Astrocyte (in vitro differentiated cells and primary cell): ENCODE measurements at regions not wholly inside any gene's neighbourhood (a gene's known extent, or its start where the extent isn't known, plus 50 kb on each side); places are given as distances from the start of the nearest gene placed in this dataset.

Experiments used
- DNase-seq: peaks from one replicate; pipeline ENCODE4 v3.0.0-alpha.2; 2010; ENCODE audit warnings: low read depth
- FAIRE-seq: peaks from 2 replicates; lab custom pipeline; 2011; peaks lifted over from hg19 to GRCh38; lab: Jason Lieb, UNC
- H2AFZ ChIP-seq: 2 replicates; pipeline ENCODE4 v1.6.0; 2012; ENCODE audit warnings: low read depth, low read length, inconsistent platforms
- H3K27ac ChIP-seq: 2 replicates; pipeline ENCODE4 v1.5.1; 2011; ENCODE audit warnings: low read depth, low read length, inconsistent platforms
- H3K27me3 ChIP-seq: 2 replicates; pipeline ENCODE4 v1.6.0; 2011; ENCODE audit warnings: low read length, inconsistent platforms; ENCODE audit not compliant: insufficient read depth
- H3K36me3 ChIP-seq: 2 replicates; pipeline ENCODE4 v1.5.1; 2011; ENCODE audit warnings: low read length, inconsistent platforms; ENCODE audit not compliant: insufficient read depth
- H3K4me1 ChIP-seq: 2 replicates; pipeline ENCODE4 v1.5.1; 2011; ENCODE audit warnings: low read length, inconsistent platforms; ENCODE audit not compliant: insufficient read depth
- H3K4me2 ChIP-seq: 2 replicates; pipeline ENCODE4 v1.6.0; 2012; ENCODE audit warnings: low read length, inconsistent platforms
- H3K4me3 ChIP-seq: 2 replicates; pipeline ENCODE4 v1.5.1; 2011; ENCODE audit warnings: low read depth, mild to moderate bottlenecking, low read length, inconsistent platforms; ENCODE audit not compliant: insufficient read depth
- H3K79me2 ChIP-seq: 2 replicates; pipeline ENCODE4 v1.6.0; 2012; ENCODE audit warnings: mild to moderate bottlenecking, low read length, inconsistent platforms; ENCODE audit not compliant: insufficient read depth
- H3K9ac ChIP-seq: 2 replicates; pipeline ENCODE4 v1.6.0; 2012; ENCODE audit warnings: mild to moderate bottlenecking, low read length, inconsistent platforms
- H3K9me3 ChIP-seq: 2 replicates; pipeline ENCODE4 v1.5.1; 2012; ENCODE audit warnings: low read depth, mild to moderate bottlenecking, low read length, inconsistent platforms; ENCODE audit not compliant: insufficient read depth
- H4K20me1 ChIP-seq: 2 replicates; pipeline ENCODE4 v1.6.0; 2012; ENCODE audit warnings: low read length, inconsistent platforms; ENCODE audit not compliant: insufficient read depth
- H3K27ac Mint-ChIP-seq: one replicate; pipeline ENCODE4 v1.8.0; 2021; ENCODE audit warnings: mild to moderate bottlenecking, mixed read lengths; ENCODE audit not compliant: unreplicated experiment
- H3K27me3 Mint-ChIP-seq: one replicate; pipeline ENCODE4 v1.8.0; 2021; ENCODE audit warnings: low read depth, mixed read lengths; ENCODE audit not compliant: unreplicated experiment
- H3K36me3 Mint-ChIP-seq: one replicate; pipeline ENCODE4 v1.8.0; 2021; ENCODE audit warnings: low read depth, mixed read lengths; ENCODE audit not compliant: unreplicated experiment
- H3K4me1 Mint-ChIP-seq: one replicate; pipeline ENCODE4 v1.8.0; 2021; ENCODE audit warnings: low read depth, mixed read lengths; ENCODE audit not compliant: unreplicated experiment
- H3K4me3 Mint-ChIP-seq: one replicate; pipeline ENCODE4 v1.8.0; 2021; ENCODE audit warnings: mild to moderate bottlenecking, moderate library complexity, mixed read lengths; ENCODE audit not compliant: unreplicated experiment
- H3K9me3 Mint-ChIP-seq: one replicate; pipeline ENCODE4 v1.8.0; 2021; ENCODE audit warnings: mild to moderate bottlenecking, mixed read lengths; ENCODE audit not compliant: unreplicated experiment
- CTCF ChIP-seq: IDR thresholded peaks from 2 replicates; pipeline ENCODE4 v1.5.1; 2011; ENCODE audit warnings: low read depth, mild to moderate bottlenecking, inconsistent platforms, low read length, moderate library complexity; ENCODE audit not compliant: insufficient read depth
- EZH2 ChIP-seq: IDR thresholded peaks from 2 replicates; pipeline ENCODE4 v1.6.1; 2012; ENCODE audit warnings: mild to moderate bottlenecking, low read length, inconsistent platforms; ENCODE audit not compliant: insufficient read depth

- no peaks in the 10 kb centered on the region for H3K36me3 ChIP-seq
- H3K27ac Mint-ChIP-seq, result peak overlapping the region; percentile 92
Observed at GRCh38 chr1:218585511-218586184, 240.5 kb downstream of the TGFB2 start.

GRCh38 chr1:218587900-218588299, 242.8 kb downstream of the TGFB2 start:
- Histone ChIP-seq H3K27ac (no peak overlapping the region), H3K9me3 (no peaks in the 10 kb centered on the region), H3K27me3 (no peaks in the 10 kb centered on the region), H3K4me2 (no peak overlapping the region), H3K4me3 (no peak overlapping the region), H3K36me3 (no peaks in the 10 kb centered on the region), H3K79me2 (no peaks in the 10 kb centered on the region), H3K4me1 (peaks cover 38% of the 10 kb centered on the region), H4K20me1 (no peaks in the 10 kb centered on the region), H3K9ac (no peak overlapping the region), H2AFZ (no peak overlapping the region)
- Mint-ChIP-seq H3K4me3 (no peak overlapping the region), H3K27ac (peak overlapping the region; percentile 55), H3K9me3 (peaks cover 5% of the 10 kb centered on the region), H3K4me1 (peaks cover 59% of the 10 kb centered on the region), H3K27me3 (no peaks in the 10 kb centered on the region), H3K36me3 (no peaks in the 10 kb centered on the region)
- TF ChIP-seq EZH2 (no peak), CTCF (no peak)
- FAIRE-seq, result no peak
- no peak for DNase-seq

More at GRCh38 chr1:218585511-218586184, 240.5 kb downstream of the TGFB2 start:
- Mint-ChIP-seq H3K9me3 (peaks cover 11% of the 10 kb centered on the region), H3K4me3 (peak overlapping the region; percentile 30), H3K27me3 (no peaks in the 10 kb centered on the region), H3K4me1 (peaks cover 46% of the 10 kb centered on the region), H3K36me3 (peaks cover 3% of the 10 kb centered on the region)
- no peaks in the 10 kb centered on the region for H3K79me2 ChIP-seq
- peak overlapping the region; percentile 56 for H3K9ac ChIP-seq
- H3K27ac ChIP-seq, result peak overlapping the region; percentile 84
- peak; percentile 79 for DNase-seq
- H3K4me3 ChIP-seq, result no peak overlapping the region
- no peak for TF ChIP-seq EZH2
- no peak for TF ChIP-seq CTCF
- no peaks in the 10 kb centered on the region for H3K9me3 ChIP-seq
- peaks cover 30% of the 10 kb centered on the region for H3K4me1 ChIP-seq
- FAIRE-seq, result peak; percentile 29
- peak overlapping the region; percentile 56 for H3K4me2 ChIP-seq
- no peaks in the 10 kb centered on the region for H3K27me3 ChIP-seq
- peak overlapping the region; percentile 28 for H2AFZ ChIP-seq
- H4K20me1 ChIP-seq, result no peaks in the 10 kb centered on the region

- Histone ChIP-seq H3K9ac (no peak overlapping the region), H2AFZ (no peak overlapping the region), H3K36me3 (no peaks in the 10 kb centered on the region), H3K4me3 (no peak overlapping the region), H3K9me3 (no peaks in the 10 kb centered on the region), H3K27ac (no peak overlapping the region), H3K27me3 (no peaks in the 10 kb centered on the region), H4K20me1 (no peaks in the 10 kb centered on the region), H3K4me1 (peaks cover 42% of the 10 kb centered on the region), H3K4me2 (no peak overlapping the region), H3K79me2 (no peaks in the 10 kb centered on the region)
- DNase-seq, result peak; percentile 55
- no peak for FAIRE-seq
- Mint-ChIP-seq H3K4me3 (no peak overlapping the region), H3K27me3 (no peaks in the 10 kb centered on the region), H3K9me3 (peaks cover 3% of the 10 kb centered on the region), H3K4me1 (peaks cover 64% of the 10 kb centered on the region), H3K27ac (no peak overlapping the region), H3K36me3 (no peaks in the 10 kb centered on the region)
- no peak for TF ChIP-seq EZH2
- no peak for TF ChIP-seq CTCF
Observed at GRCh38 chr1:218588540-218589172, 243.5 kb downstream of the TGFB2 start.
